Immature natural killer cell (primary cell): ENCODE measurements at regions not wholly inside any gene's neighbourhood (a gene's known extent, or its start where the extent isn't known, plus 50 kb on each side); places are given as distances from the start of the nearest gene placed in this dataset.

Experiments used
- DNase-seq, 3 donors: peaks; one replicate each; pipeline ENCODE4 v3.0.0; 2022; ENCODE audit warnings: mixed read lengths in 1 of 3
- H3K27ac Mint-ChIP-seq, 6 donors: one replicate each; pipeline ENCODE4 v1.8.0; 2020; ENCODE audit warnings: mixed read lengths in 6 of 6, mild to moderate bottlenecking in 5 of 6, inconsistent platforms in 4 of 6, moderate library complexity in 3 of 6
- H3K27me3 Mint-ChIP-seq, 3 donors: one replicate each; pipeline ENCODE4 v1.8.0; 2020 to 2021; ENCODE audit warnings: low read depth in 3 of 3, mild to moderate bottlenecking in 3 of 3, mixed read lengths in 3 of 3, moderate library complexity in 3 of 3, inconsistent platforms in 1 of 3
- H3K36me3 Mint-ChIP-seq, 3 donors: one replicate each; pipeline ENCODE4 v1.8.0; 2020; ENCODE audit warnings: mixed read lengths in 3 of 3, inconsistent platforms in 2 of 3, mild to moderate bottlenecking in 2 of 3
- H3K4me1 Mint-ChIP-seq, 2 donors: one replicate each; pipeline ENCODE4 v1.8.0; 2020; ENCODE audit warnings: inconsistent platforms in 2 of 2, mild to moderate bottlenecking in 2 of 2, mixed read lengths in 2 of 2, moderate library complexity in 1 of 2
- H3K4me3 Mint-ChIP-seq, 5 donors: one replicate each; pipeline ENCODE4 v1.8.0; 2020; ENCODE audit warnings: mild to moderate bottlenecking in 5 of 5, mixed read lengths in 5 of 5, inconsistent platforms in 3 of 5, moderate library complexity in 3 of 5
- H3K9me3 Mint-ChIP-seq, 6 donors: one replicate each; pipeline ENCODE4 v1.8.0; 2020; ENCODE audit warnings: mild to moderate bottlenecking in 6 of 6, mixed read lengths in 6 of 6, inconsistent platforms in 4 of 6, moderate library complexity in 3 of 6

- H3K9me3 Mint-ChIP-seq: peaks cover 6 to 67% (median 30%) of the 10 kb centered on the region in 6 donors
- H3K27ac Mint-ChIP-seq: no peak overlapping the region
These were observed 443.9 kb downstream of the TAF11L14 start for GRCh38 chr5:18078157-18078556.

GRCh38 chr5:18079831-18080230 is 445.6 kb downstream of the TAF11L14 start:
- peaks cover 0 to 4% (median 0%) of the 10 kb centered on the region in 3 donors for H3K36me3 Mint-ChIP-seq
- H3K4me3 Mint-ChIP-seq: no peak overlapping the region
- peaks cover 0 to 2% (median 0%) of the 10 kb centered on the region in 3 donors for H3K27me3 Mint-ChIP-seq
- H3K9me3 Mint-ChIP-seq: peaks cover 9 to 64% (median 33%) of the 10 kb centered on the region in 6 donors
- no peak overlapping the region for H3K27ac Mint-ChIP-seq
- H3K4me1 Mint-ChIP-seq: no peaks in the 10 kb centered on the region
- DNase-seq: no peak

More at GRCh38 chr5:18078157-18078556, 443.9 kb downstream of the TAF11L14 start:
- peaks cover 0 to 4% (median 0%) of the 10 kb centered on the region in 3 donors for H3K36me3 Mint-ChIP-seq
- DNase-seq: no peak
- no peaks in the 10 kb centered on the region for H3K4me1 Mint-ChIP-seq
- no peak overlapping the region for H3K4me3 Mint-ChIP-seq
- peaks cover 0 to 2% (median 0%) of the 10 kb centered on the region in 3 donors for H3K27me3 Mint-ChIP-seq

- Mint-ChIP-seq H3K27me3 (no peaks in the 10 kb centered on the region), H3K4me1 (no peaks in the 10 kb centered on the region), H3K27ac (no peak overlapping the region), H3K4me3 (no peak overlapping the region), H3K9me3 (peaks cover 11 to 71% (median 20%) of the 10 kb centered on the region in 6 donors), H3K36me3 (peaks cover 0 to 3% (median 0%) of the 10 kb centered on the region in 3 donors)
- DNase-seq: no peak
These were observed 453.8 kb downstream of the TAF11L14 start for GRCh38 chr5:18088020-18088579.

- H3K9me3 Mint-ChIP-seq: peaks cover 11 to 68% (median 15%) of the 10 kb centered on the region in 6 donors
- H3K4me1 Mint-ChIP-seq: no peaks in the 10 kb centered on the region
- H3K27ac Mint-ChIP-seq: no peak overlapping the region
- DNase-seq: no peak
- H3K27me3 Mint-ChIP-seq: no peaks in the 10 kb centered on the region
- H3K36me3 Mint-ChIP-seq: peaks cover 0 to 7% (median 0%) of the 10 kb centered on the region in 3 donors
- no peak overlapping the region for H3K4me3 Mint-ChIP-seq
These were observed 455.9 kb downstream of the TAF11L14 start for GRCh38 chr5:18090177-18090576.

GRCh38 chr5:18091142-18091541 is 456.9 kb downstream of the TAF11L14 start:
- DNase-seq: no peak
- Mint-ChIP-seq H3K27ac (no peak overlapping the region), H3K4me1 (no peaks in the 10 kb centered on the region), H3K9me3 (peaks cover 6 to 59% (median 14%) of the 10 kb centered on the region in 6 donors), H3K36me3 (peaks cover 0 to 7% (median 0%) of the 10 kb centered on the region in 3 donors), H3K4me3 (no peak overlapping the region), H3K27me3 (no peaks in the 10 kb centered on the region)

- Mint-ChIP-seq H3K27ac (no peak overlapping the region), H3K4me1 (no peaks in the 10 kb centered on the region), H3K27me3 (no peaks in the 10 kb centered on the region), H3K9me3 (peaks cover 7 to 53% (median 14%) of the 10 kb centered on the region in 6 donors), H3K36me3 (peaks cover 0 to 7% (median 0%) of the 10 kb centered on the region in 3 donors), H3K4me3 (no peak overlapping the region)
- no peak for DNase-seq
These were observed 457.5 kb downstream of the TAF11L14 start for GRCh38 chr5:18091758-18092157.

- H3K4me1 Mint-ChIP-seq: no peaks in the 10 kb centered on the region
- no peaks in the 10 kb centered on the region for H3K27me3 Mint-ChIP-seq
- H3K36me3 Mint-ChIP-seq: peaks cover 0 to 5% (median 0%) of the 10 kb centered on the region in 3 donors
- H3K27ac Mint-ChIP-seq: no peak overlapping the region
- H3K4me3 Mint-ChIP-seq: no peak overlapping the region
- peaks cover 6 to 53% (median 16%) of the 10 kb centered on the region in 6 donors for H3K9me3 Mint-ChIP-seq
- DNase-seq: no peak
These were observed 460.8 kb downstream of the TAF11L14 start for GRCh38 chr5:18095061-18095460.

- Mint-ChIP-seq H3K4me3 (no peak overlapping the region), H3K27ac (no peak overlapping the region), H3K4me1 (no peaks in the 10 kb centered on the region)
These were observed 463.6 kb downstream of the TAF11L14 start for GRCh38 chr5:18097817-18098216.

GRCh38 chr5:18098691-18099090 is 464.4 kb downstream of the TAF11L14 start:
- Mint-ChIP-seq H3K27ac (no peak overlapping the region), H3K9me3 (peaks cover 0 to 35% (median 9%) of the 10 kb centered on the region in 6 donors), H3K4me1 (no peaks in the 10 kb centered on the region), H3K27me3 (no peaks in the 10 kb centered on the region), H3K36me3 (no peaks in the 10 kb centered on the region), H3K4me3 (no peak overlapping the region)
- DNase-seq: no peak

More at GRCh38 chr5:18097817-18098216, 463.6 kb downstream of the TAF11L14 start:
- peaks cover 0 to 5% (median 0%) of the 10 kb centered on the region in 3 donors for H3K36me3 Mint-ChIP-seq
- H3K27me3 Mint-ChIP-seq: no peaks in the 10 kb centered on the region
- peaks cover 0 to 41% (median 10%) of the 10 kb centered on the region in 6 donors for H3K9me3 Mint-ChIP-seq
- no peak for DNase-seq

- no peak for DNase-seq
- Mint-ChIP-seq H3K36me3 (no peaks in the 10 kb centered on the region), H3K9me3 (peaks cover 0 to 30% (median 9%) of the 10 kb centered on the region in 6 donors), H3K4me1 (no peaks in the 10 kb centered on the region), H3K4me3 (no peak overlapping the region), H3K27ac (no peak overlapping the region), H3K27me3 (no peaks in the 10 kb centered on the region)
These were observed 465.0 kb downstream of the TAF11L14 start for GRCh38 chr5:18099261-18099660.

- no peaks in the 10 kb centered on the region for H3K4me1 Mint-ChIP-seq
- no peak for DNase-seq
- H3K9me3 Mint-ChIP-seq: peaks cover 3 to 23% (median 8%) of the 10 kb centered on the region in 6 donors
- no peak overlapping the region for H3K27ac Mint-ChIP-seq
- no peaks in the 10 kb centered on the region for H3K36me3 Mint-ChIP-seq
- H3K27me3 Mint-ChIP-seq: peaks cover 0 to 2% (median 0%) of the 10 kb centered on the region in 3 donors
- no peak overlapping the region for H3K4me3 Mint-ChIP-seq
These were observed 467.3 kb downstream of the TAF11L14 start for GRCh38 chr5:18101532-18101931.

GRCh38 chr5:18102733-18103132 is 468.5 kb downstream of the TAF11L14 start:
- peaks cover 9 to 26% (median 12%) of the 10 kb centered on the region in 6 donors for H3K9me3 Mint-ChIP-seq
- H3K27me3 Mint-ChIP-seq: peaks cover 0 to 2% (median 0%) of the 10 kb centered on the region in 3 donors
- DNase-seq: no peak

GRCh38 chr5:18105449-18105848 is 471.2 kb downstream of the TAF11L14 start:
- no peaks in the 10 kb centered on the region for H3K4me1 Mint-ChIP-seq
- no peaks in the 10 kb centered on the region for H3K36me3 Mint-ChIP-seq
- H3K27me3 Mint-ChIP-seq: peaks cover 0 to 2% (median 0%) of the 10 kb centered on the region in 3 donors
- no peak overlapping the region for H3K4me3 Mint-ChIP-seq
- no peak overlapping the region for H3K27ac Mint-ChIP-seq
- DNase-seq: no peak
- peaks cover 6 to 31% (median 11%) of the 10 kb centered on the region in 6 donors for H3K9me3 Mint-ChIP-seq

More at GRCh38 chr5:18102733-18103132, 468.5 kb downstream of the TAF11L14 start:
- no peak overlapping the region for H3K4me3 Mint-ChIP-seq
- H3K27ac Mint-ChIP-seq: no peak overlapping the region
- no peaks in the 10 kb centered on the region for H3K36me3 Mint-ChIP-seq
- no peaks in the 10 kb centered on the region for H3K4me1 Mint-ChIP-seq

GRCh38 chr5:18111906-18112465 is 477.7 kb downstream of the TAF11L14 start:
- H3K4me3 Mint-ChIP-seq: no peak overlapping the region
- H3K36me3 Mint-ChIP-seq: no peaks in the 10 kb centered on the region
- H3K4me1 Mint-ChIP-seq: no peaks in the 10 kb centered on the region
- peaks cover 4 to 42% (median 22%) of the 10 kb centered on the region in 6 donors for H3K9me3 Mint-ChIP-seq
- no peak for DNase-seq
- H3K27ac Mint-ChIP-seq: no peak overlapping the region
- H3K27me3 Mint-ChIP-seq: no peaks in the 10 kb centered on the region
